HG03439 (cell line): ENCODE measurements at regions not wholly inside any gene's neighbourhood (a gene's known extent, or its start where the extent isn't known, plus 50 kb on each side); places are given as distances from the start of the nearest gene placed in this dataset.
"Not testable (repeated sequence)": the region's sequence is repeated elsewhere in the genome, so short reads cannot be mapped to it uniquely, and the experiment has no call there.

Source experiments
- ATAC-seq: cut with Tn5 transposase; IDR thresholded peaks from one replicate; pipeline ENCODE4 v1.9.1; 2021; ENCODE audit warnings: mild to moderate bottlenecking, moderate library complexity; ENCODE audit not compliant: unreplicated experiment

DNA sequence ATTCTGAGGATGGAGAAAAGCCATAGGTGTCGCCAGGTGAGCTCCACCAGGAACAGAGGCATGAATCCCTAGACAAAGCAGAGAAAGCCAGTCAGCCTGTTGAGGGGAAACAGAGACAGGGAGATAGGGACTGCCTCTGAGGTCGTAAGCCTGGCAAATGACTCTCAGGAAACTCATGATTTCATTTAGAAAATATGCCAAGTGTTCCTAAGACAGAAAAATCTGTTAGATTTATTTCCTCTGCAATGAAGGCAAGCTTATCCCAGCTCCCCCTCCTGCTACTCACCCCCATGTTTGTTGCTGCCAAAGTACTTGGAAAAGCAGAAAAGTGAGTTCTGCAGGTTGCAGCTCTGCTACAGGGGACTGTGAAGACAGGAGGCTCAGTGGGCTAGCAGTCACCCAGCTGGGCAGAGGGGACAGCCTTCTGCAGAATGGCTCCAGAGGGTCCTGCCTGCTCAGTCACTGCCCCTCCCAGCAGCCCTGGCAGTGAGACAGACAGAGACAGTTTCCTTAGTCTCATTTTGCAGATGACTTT, 184.3 kb downstream of the ADRA2A start:
- ATAC-seq = no peak

DNA sequence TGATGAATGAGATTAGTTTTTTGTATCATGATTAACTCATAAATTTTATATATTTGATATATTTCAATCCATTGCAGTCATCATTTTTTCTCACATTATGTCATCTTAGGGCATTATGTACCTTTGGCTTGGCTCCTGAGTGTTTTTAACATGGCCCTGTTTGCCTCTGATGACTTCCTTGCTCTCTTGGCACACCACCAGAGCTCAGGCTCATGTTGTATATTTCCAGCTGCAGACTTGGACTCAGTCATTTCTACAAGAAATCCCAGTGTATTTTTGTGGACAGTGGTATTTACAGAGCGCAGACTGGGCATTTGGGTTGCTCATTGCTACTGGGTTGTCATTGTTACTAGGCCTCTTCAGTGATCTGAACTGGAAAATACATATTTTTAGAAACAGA, 188.5 kb downstream of the ADRA2A start:
- ATAC-seq = no peak

DNA sequence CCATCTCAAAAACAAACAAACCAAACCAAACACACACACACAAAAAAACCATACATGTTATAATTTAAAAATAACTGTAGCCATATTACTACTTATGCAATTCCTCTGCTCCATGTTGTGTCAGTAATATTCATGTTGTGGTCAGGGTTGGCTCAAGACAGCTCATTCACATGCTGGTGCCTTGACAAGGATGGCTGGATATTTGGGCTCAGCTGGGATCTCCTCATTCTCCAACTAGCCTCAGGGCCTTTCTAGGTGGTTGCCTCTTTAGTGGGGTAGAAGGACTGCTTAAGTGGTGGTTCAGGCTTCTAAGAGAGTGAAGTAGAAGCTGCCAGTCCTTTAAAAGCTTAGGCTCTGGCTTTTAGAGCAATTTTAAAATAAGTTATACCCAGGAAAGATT, 189.3 kb downstream of the ADRA2A start:
- no peak for ATAC-seq

DNA sequence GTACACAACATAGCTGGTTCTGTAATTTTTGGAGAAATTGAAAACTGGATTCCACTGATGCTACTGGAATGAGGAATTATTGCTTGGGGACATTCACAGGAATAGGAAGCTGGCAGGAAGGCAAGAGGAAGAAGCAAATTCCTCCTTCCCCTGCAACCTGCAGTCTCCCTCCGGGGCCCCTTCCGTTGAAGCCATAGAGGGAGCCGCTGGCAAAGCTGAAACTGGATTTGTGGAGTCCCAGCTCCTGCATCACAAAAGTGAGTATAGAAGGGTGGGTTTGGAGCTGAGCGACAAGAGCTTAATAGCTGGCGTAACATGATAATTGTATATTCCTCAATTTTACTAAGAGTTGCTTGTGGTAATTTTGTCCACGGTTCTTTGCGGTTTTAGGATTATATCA, 190.8 kb downstream of the ADRA2A start:
- ATAC-seq = no peak

DNA sequence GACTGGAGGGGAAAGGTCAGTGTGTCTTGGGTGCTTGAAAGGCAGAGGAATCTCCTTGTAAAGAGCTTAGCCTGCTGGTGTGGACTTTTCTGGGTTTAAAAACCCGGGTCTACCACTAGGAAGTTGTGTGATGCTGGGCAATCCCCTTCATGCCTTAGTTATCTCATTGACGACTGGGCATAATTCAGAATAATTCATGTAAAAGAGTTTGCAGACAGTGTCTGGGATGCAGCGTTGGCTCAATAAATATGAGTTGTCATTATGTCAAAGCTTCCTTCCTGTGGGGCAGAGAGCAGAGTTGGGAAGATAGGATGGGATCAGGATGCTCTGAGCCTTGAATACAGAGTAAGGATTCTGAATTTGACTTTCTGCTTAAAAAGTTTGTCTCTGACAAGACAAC, 196.4 kb downstream of the ADRA2A start:
- ATAC-seq = no peak

DNA sequence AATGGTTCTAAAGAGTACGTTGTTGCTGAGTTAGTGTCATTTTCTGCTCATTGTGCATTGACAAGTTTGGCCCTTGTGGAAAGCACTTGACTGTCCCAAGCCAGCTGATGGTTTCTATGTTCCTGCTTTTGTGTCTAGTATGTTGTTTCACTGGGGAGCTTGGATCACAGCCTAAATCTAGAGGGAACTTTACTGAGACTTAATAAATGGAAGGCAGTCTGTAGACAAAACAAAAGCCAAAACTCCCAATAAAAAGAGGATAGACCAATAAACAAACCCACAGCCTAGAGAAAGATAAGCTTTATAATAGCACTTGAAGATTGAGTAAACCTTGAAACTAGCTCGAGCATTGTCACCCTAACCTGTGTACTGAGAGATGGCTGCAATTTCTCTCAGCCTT, 196.8 kb downstream of the ADRA2A start:
- no peak for ATAC-seq

DNA sequence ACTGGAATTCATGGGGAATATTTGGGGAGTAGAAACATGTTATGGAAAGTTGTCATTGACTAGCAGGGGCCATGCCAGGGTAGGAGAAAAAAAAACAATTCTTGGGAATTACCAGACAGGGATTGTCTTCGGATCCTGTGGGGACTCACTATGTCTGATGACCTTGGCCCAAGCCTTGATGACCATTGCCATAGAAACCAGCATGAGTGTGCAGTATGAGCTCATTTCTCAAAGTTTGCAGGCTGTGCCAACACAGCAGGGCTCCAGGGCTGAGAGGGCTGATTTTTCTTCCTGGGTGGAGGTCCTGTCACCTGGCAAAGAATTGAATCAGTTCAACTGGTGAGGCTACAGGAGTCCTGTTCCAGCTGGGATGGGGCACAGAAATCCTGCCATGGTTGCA, 198.3 kb downstream of the ADRA2A start:
- no peak for ATAC-seq

DNA sequence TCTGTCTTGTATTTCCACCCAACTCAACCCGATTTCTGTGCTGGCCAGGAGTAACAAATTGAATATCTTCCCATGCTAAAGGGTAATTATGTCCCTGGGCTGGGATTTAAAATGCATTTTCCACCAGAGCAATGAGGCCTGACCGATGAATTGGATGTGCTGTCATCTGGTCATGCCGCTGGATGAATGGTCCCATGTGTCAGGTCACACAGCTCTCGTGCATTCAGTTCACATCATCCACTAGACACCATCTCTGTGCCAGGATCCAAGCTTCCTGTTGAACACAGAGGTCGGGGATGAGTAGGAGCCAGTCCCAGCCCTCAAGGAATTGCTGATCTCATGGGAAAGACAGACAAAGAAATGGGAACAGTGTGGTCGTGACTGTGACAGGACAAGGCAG, 200.8 kb downstream of the ADRA2A start:
- no peak for ATAC-seq

DNA sequence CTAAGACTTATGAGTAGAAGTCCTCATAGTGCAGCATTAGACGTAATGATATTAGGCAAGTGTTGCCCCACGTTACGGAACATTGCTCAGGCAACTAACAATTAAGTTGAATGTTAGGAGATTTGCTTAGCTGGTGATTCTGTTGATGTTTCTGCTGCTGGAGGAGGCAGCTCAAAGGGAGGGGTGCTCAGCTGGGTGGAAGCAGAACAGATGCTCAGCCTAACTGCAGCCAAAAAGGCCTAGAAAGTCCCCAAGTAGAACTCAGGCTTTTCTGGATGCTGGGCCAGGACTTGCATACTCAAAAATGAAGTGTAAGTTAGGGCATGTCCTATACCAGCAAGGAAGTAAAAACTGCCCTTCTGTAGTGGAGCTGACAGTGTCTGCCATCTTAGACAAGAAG, 201.4 kb downstream of the ADRA2A start:
- no peak for ATAC-seq

DNA sequence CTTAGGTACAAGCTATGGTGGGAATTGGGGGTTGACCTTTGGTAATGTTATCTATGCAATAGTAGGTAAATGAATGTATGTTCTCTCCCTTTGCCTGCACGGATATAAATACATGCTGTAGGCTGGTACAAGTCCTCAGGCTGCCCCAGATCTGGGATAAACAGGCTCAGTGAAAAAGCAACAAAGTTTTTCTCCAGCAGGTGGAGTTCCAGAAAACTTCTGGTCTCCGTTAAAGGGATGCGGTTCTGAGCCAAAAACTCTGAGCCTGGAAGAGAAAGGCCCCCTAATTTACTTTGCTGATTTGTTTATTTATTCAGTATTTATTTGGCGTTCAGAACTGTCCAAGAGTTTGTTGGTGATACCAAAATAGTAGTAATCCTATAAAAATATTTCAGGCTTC, 204.7 kb downstream of the ADRA2A start:
- no peak for ATAC-seq

DNA sequence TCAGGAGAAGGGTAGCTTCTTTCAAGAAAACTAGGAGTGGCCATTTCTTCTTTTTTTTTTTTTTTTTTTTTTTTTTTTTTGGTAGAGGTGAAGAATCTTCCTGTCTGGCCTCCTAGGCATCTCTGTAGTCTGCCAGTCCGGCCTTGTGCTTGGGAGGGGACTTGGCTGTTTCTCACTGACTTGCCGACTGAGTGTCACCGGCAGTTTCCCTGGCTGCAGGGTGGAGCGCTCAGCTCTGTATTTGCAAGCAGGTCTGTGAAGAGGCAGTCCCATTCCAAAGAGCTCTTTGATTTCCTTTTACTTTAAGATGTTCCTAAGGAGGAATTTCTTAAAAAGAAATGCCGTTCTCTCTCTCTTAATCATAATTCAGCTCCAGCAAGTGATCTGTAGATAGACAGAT, 212.6 kb downstream of the ADRA2A start:
- no peak for ATAC-seq

DNA sequence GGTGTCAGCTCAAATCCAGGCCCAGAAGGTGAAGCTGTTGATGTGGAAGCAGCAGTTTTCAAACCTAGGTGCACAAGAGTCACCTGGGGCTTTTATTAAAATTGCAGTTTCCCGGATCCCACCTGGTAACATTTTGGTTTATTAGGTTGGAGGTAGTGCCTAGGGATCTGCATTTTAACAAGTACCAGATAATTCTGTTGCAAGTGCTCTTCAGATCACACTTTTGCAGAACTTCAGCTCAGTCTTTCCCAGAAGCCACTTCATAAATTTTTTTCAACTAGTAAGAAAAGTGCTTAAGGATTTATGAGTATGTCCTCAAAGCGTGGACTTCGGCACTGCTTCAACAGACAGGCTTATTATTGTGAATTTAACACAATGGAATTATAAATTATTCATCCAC, 213.8 kb downstream of the ADRA2A start:
- no peak for ATAC-seq

DNA sequence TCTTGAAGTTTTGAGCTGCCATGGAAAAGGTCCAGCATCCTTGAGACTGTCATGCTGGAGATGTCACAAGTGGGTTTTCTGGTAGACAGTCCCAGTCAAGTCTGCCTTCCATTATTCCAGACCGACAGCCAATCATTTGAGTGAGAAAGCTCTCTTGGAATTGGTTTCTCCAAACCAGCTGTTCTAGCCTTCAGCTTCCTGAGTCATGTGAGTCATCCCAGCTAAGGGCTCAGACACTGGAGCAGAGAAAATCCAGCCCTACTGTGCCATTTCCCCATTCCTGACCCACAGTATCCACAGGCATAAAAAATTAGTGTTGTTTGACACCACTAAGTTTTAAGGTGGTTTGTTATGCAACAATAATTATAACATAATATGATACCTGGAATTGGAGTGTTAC, 219.0 kb downstream of the ADRA2A start:
- no peak for ATAC-seq

DNA sequence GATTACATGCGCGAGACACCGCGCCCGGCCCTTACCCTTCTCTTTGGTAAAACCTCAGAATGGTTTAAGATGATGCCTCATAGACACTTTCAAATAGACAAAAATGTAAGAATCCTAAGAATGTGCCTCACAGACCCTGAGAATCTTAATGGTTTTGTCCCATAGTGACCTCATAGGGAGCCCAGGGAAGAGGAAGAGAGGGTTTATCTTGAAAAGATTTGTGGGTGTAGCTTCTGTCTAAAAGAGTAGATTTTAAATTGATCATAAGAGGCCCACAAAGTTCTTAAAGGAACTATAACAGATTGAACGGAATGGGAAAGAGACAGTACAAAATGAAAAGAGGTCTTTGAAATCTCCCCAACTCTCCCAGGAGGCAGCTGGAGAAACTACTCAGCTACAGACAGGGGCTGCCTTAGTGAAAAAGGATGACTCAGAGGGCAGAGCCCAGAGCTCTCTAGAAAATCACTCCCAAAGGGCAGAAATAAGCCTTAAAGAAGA, 220.6 kb downstream of the ADRA2A start:
- no peak for ATAC-seq

DNA sequence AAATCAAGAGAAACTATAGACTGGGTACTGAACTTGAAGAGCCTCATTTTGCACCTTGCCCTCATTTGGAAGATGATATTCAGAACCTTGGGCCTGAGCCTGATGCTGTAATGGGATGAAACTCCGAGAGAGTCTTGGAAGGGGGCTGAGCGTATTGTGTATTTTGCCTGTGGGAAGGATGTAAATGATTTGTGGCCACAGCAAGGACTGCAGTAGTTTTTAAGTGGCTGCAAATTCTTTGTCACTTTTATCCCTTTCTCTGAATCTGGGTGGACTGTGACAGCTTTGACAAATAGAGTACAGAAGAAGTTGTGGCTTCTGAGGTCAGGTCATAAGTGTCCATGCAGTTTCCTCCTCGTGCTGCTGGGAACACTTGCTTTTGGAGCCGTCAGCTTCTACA, 221.2 kb downstream of the ADRA2A start:
- no peak for ATAC-seq

DNA sequence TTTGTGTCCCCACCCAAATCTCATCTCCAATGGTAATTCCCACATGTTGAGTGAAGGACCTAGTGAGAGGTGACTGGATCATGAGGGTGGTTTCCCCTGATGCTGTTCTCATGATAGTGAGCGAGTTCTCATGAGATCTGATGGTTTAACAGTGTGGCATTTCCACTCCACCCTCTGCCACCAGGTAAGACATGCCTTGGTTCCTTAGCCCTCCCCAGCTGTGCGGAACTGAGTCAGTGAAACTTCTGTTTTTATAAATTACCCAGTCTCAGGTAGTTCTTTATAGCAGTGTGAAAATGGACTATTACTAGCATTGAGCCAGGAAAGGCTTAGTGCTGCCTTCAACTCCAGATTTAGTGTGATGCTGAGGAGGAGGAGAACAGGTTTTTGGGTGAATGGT, 222.2 kb downstream of the ADRA2A start:
- ATAC-seq = no peak

DNA sequence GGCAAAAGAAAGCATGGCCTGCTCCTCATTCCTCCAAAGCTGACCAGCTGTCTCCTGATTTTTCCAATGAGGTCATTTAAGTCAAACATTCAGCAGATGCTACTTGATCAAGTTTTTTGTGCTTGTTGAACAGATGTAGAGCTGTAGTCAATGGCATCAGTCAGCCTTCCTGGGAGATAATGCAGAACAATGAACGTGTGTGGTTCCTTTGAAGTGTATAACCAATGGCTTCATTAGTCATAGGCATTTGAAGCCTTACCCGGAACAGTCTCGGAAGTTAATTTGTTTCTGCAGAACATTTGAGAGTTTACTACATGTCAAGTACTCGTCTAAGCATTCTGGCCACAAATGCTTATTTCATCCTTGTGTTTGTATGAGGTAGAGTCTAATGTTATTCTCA, 227.1 kb downstream of the ADRA2A start:
- no peak for ATAC-seq

DNA sequence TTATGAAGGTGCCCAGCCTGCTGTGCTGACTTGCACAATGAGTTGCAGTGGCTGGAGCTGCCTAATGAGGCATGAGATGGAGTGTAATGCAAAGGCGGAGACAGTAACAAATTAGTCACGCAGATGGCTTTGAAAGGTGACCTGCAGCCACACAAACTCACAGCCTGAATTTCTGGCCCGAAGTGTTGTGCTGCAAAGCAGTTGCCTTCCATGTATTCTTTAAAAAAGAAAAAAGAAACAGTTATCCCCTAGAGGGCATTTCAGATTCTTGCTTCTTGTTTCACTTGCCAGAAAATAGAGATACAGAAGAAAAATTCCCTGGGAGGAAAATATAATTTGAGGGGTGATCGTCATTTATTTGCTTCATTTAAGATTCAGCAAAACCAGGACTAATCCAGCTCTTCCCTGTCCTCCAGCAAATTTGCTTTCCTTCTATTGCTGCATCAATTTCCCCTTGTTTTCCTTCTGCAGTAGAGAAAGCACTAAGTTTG, 239.9 kb downstream of the ADRA2A start:
- ATAC-seq = no peak

DNA sequence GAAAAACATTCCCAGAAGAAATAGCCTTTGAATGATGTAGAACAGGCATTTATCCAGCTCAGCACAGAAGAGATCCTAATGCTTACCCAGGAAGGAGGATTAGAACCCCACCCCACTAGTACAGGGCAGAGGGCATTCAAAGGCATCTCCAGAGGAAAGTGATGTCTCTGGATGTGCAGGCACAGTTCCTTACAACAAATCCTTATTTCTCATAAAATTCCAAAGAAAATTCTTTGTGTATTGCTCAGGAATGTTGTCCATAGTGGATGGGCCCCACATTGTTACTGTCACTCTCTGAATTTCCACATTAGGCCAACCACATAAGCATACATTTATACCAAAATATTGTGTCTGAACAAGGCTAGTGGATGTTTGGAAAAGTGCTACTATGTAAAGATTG, 243.0 kb downstream of the ADRA2A start:
- no peak for ATAC-seq

DNA sequence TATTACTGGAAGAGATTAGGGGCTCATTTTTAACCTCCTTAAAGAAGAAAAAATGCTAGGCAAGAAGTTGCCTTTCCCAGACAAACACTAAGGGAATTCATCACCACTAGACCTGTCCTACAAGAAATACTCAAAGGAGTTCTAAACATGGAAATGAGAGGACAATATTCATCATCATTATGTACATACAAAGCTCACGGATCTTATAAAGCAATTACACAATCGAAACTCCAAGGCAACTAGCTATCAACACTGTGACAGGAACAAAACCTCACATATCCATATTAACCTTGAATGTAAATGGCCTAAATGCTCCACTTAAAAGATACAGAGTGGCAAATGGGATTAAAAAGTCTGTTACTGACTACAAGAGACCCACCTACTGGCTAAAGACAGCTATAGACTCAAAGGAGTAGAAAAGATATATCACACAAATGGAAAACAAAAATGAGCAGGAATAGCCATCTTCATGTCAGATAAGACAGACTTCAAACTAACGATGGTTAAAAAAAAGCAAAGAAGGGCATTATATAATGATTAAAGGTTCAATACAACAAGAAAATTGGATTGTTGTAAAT, 246.6 kb downstream of the ADRA2A start:
- ATAC-seq = no peak

DNA sequence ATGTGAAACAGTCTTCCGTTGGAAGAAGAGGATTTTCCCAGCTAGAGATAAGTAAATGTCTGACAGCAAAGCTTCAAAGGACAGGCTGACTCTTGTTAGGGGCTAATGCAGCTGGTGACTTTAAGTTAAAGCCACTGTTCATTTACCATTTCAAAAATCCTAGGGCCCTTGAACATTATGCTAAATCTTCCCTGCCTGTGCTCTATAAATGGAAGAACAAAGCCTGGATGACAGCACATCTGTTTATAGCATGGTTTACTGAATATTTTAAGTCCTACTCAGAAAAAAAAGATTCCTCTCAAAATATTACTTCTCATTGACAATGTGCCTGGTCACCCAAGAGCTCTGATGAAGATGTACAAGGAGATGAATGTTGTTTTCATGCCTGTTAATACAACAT, 255.3 kb downstream of the ADRA2A start:
- not testable (repeated sequence) for ATAC-seq

DNA sequence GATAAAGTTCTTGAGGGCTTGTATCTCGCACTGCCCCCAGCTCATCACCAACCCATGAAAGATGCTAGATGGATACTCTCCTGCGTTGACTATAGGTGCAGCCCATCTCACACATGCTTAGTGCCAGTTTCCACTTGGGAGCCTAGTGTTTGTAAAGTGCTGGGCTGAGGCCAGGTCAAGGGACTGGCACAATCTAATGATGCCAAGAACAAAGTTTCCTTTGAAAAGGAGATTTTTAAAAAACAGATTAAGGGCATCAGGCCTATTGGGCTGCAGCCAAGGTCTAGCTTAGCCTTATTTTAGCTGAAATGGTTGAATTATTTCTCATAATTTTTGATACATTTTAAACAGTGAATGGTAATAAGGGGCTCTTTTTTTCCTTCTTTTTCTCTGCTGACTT, 259.0 kb downstream of the ADRA2A start:
- no peak for ATAC-seq

DNA sequence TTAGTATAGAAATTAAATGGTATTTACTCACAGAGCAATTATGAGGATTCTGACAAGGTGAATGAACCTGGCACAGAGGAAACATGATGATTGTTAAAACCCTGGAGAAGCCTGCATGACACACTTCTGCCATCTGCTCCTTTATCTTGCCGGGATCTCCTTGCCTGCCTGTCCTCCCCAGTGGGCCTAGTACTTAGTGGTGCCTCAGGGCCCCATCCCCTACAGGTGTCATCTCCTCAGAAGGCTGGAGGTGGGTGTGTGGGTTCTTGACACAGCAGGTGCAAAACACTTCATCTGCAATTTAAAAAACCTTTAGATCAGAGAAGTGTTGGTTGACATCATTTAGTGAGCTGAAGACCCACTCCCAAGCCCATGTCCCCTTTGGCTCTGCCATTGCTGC, 261.2 kb downstream of the ADRA2A start:
- ATAC-seq = peak; percentile 27
